Skeletal muscle satellite cell (primary cell): ENCODE measurements at regions not wholly inside any gene's neighbourhood (a gene's known extent, or its start where the extent isn't known, plus 50 kb on each side); places are given as distances from the start of the nearest gene placed in this dataset.

ENCODE experiments used
- H3K27me3 ChIP-seq: 2 replicates; pipeline ENCODE4 v1.7.0; 2013; ENCODE audit warnings: low read length; ENCODE audit not compliant: control insufficient read depth, insufficient read depth
- H3K36me3 ChIP-seq: 2 replicates; pipeline ENCODE4 v1.7.0; 2013; ENCODE audit warnings: mild to moderate bottlenecking, control low read depth, low read length; ENCODE audit not compliant: insufficient read depth
- H3K4me1 ChIP-seq: 2 replicates; pipeline ENCODE4 v1.7.0; 2013; ENCODE audit warnings: low read length; ENCODE audit not compliant: control insufficient read depth, insufficient read depth
- H3K4me2 ChIP-seq: 2 replicates; pipeline ENCODE4 v1.7.0; 2013; ENCODE audit warnings: mild to moderate bottlenecking, low read length
- H3K4me3 ChIP-seq: 2 replicates; pipeline ENCODE4 v1.7.0; 2013; ENCODE audit warnings: low read length
- H3K9ac ChIP-seq: 2 replicates; pipeline ENCODE4 v1.7.0; 2013; ENCODE audit warnings: mild to moderate bottlenecking, low read depth, low read length, moderate library complexity
- H3K9me3 ChIP-seq: replicated peaks from 2 replicates; pipeline ENCODE4 v1.7.0; 2013; ENCODE audit warnings: mild to moderate bottlenecking, control low read depth, low read length

- no peak overlapping the region for H3K4me3 ChIP-seq
- H3K4me2 ChIP-seq: no peak overlapping the region
- no peaks in the 10 kb centered on the region for H3K36me3 ChIP-seq
- no peaks in the 10 kb centered on the region for H3K4me1 ChIP-seq
- H3K9ac ChIP-seq: no peak overlapping the region
- H3K9me3 ChIP-seq: no peaks in the 10 kb centered on the region
- no peaks in the 10 kb centered on the region for H3K27me3 ChIP-seq
These were observed 266.6 kb upstream of the NPVF start for GRCh38 chr7:25494896-25495295.

GRCh38 chr7:25495342-25496250 is 267.3 kb upstream of the NPVF start:
- H3K4me1 ChIP-seq: no peaks in the 10 kb centered on the region
- H3K36me3 ChIP-seq: no peaks in the 10 kb centered on the region
- H3K4me3 ChIP-seq: no peak overlapping the region
- H3K9ac ChIP-seq: no peak overlapping the region
- H3K9me3 ChIP-seq: no peaks in the 10 kb centered on the region
- H3K27me3 ChIP-seq: no peaks in the 10 kb centered on the region
- no peak overlapping the region for H3K4me2 ChIP-seq

- H3K9ac ChIP-seq: no peak overlapping the region
- H3K4me2 ChIP-seq: no peak overlapping the region
- H3K4me3 ChIP-seq: no peak overlapping the region
- no peaks in the 10 kb centered on the region for H3K27me3 ChIP-seq
- H3K4me1 ChIP-seq: no peaks in the 10 kb centered on the region
- H3K9me3 ChIP-seq: no peaks in the 10 kb centered on the region
- no peaks in the 10 kb centered on the region for H3K36me3 ChIP-seq
These were observed 268.4 kb upstream of the NPVF start for GRCh38 chr7:25496476-25497368.

- Histone ChIP-seq H3K9me3 (no peaks in the 10 kb centered on the region), H3K4me2 (no peak overlapping the region), H3K36me3 (no peaks in the 10 kb centered on the region), H3K4me3 (no peak overlapping the region), H3K9ac (no peak overlapping the region), H3K4me1 (no peaks in the 10 kb centered on the region), H3K27me3 (no peaks in the 10 kb centered on the region)
These were observed 272.2 kb upstream of the NPVF start for GRCh38 chr7:25500393-25500921.

GRCh38 chr7:25503306-25503705 is 275.0 kb upstream of the NPVF start:
- Histone ChIP-seq H3K9ac (no peak overlapping the region), H3K9me3 (no peaks in the 10 kb centered on the region), H3K4me3 (no peak overlapping the region), H3K36me3 (no peaks in the 10 kb centered on the region), H3K4me1 (no peaks in the 10 kb centered on the region), H3K27me3 (no peaks in the 10 kb centered on the region), H3K4me2 (no peak overlapping the region)

GRCh38 chr7:25512061-25512687 is 283.9 kb upstream of the NPVF start:
- Histone ChIP-seq H3K36me3 (no peaks in the 10 kb centered on the region), H3K27me3 (no peaks in the 10 kb centered on the region), H3K4me1 (no peaks in the 10 kb centered on the region), H3K4me2 (no peak overlapping the region), H3K9me3 (no peaks in the 10 kb centered on the region), H3K4me3 (no peak overlapping the region), H3K9ac (no peak overlapping the region)

GRCh38 chr7:25515633-25516275 is 287.5 kb upstream of the NPVF start:
- Histone ChIP-seq H3K4me3 (no peak overlapping the region), H3K36me3 (no peaks in the 10 kb centered on the region), H3K9ac (no peak overlapping the region), H3K27me3 (no peaks in the 10 kb centered on the region), H3K4me1 (no peaks in the 10 kb centered on the region), H3K9me3 (no peaks in the 10 kb centered on the region), H3K4me2 (no peak overlapping the region)

GRCh38 chr7:25517906-25518305 is 289.6 kb upstream of the NPVF start:
- H3K9me3 ChIP-seq: no peaks in the 10 kb centered on the region
- H3K36me3 ChIP-seq: no peaks in the 10 kb centered on the region
- H3K4me2 ChIP-seq: no peak overlapping the region
- no peaks in the 10 kb centered on the region for H3K4me1 ChIP-seq
- no peaks in the 10 kb centered on the region for H3K27me3 ChIP-seq
- no peak overlapping the region for H3K9ac ChIP-seq
- no peak overlapping the region for H3K4me3 ChIP-seq

- H3K9me3 ChIP-seq: no peaks in the 10 kb centered on the region
- H3K4me1 ChIP-seq: no peaks in the 10 kb centered on the region
- H3K9ac ChIP-seq: no peak overlapping the region
- no peaks in the 10 kb centered on the region for H3K27me3 ChIP-seq
- no peak overlapping the region for H3K4me3 ChIP-seq
- no peaks in the 10 kb centered on the region for H3K36me3 ChIP-seq
- H3K4me2 ChIP-seq: no peak overlapping the region
These were observed 291.7 kb upstream of the NPVF start for GRCh38 chr7:25520017-25520416.

GRCh38 chr7:25520516-25520915 is 292.2 kb upstream of the NPVF start:
- no peaks in the 10 kb centered on the region for H3K27me3 ChIP-seq
- no peak overlapping the region for H3K4me3 ChIP-seq
- H3K9ac ChIP-seq: no peak overlapping the region
- no peaks in the 10 kb centered on the region for H3K9me3 ChIP-seq
- H3K4me2 ChIP-seq: no peak overlapping the region
- no peaks in the 10 kb centered on the region for H3K36me3 ChIP-seq
- no peaks in the 10 kb centered on the region for H3K4me1 ChIP-seq

GRCh38 chr7:25521236-25521635 is 292.9 kb upstream of the NPVF start:
- Histone ChIP-seq H3K36me3 (no peaks in the 10 kb centered on the region), H3K9ac (no peak overlapping the region), H3K4me2 (no peak overlapping the region), H3K4me1 (no peaks in the 10 kb centered on the region), H3K27me3 (peaks cover 4% of the 10 kb centered on the region), H3K9me3 (no peaks in the 10 kb centered on the region), H3K4me3 (no peak overlapping the region)
